ENCODE measurements at regions not wholly inside any gene's neighbourhood (a gene's known extent, or its start where the extent isn't known, plus 50 kb on each side); places are given as distances from the start of the nearest gene placed in this dataset.
"Not testable (repeated sequence)": the region's sequence is repeated elsewhere in the genome, so short reads cannot be mapped to it uniquely, and the experiment has no call there.

GRCh38 chr21:10424887-10425145 is 96.6 kb upstream of the TPTE start:
- TF ChIP-seq CTCF (conservative IDR thresholded peaks at IDR 0.05; ENCODE audit: low read depth, low read length); CEBPB (IDR thresholded peaks at IDR 0.05; ENCODE audit: low read depth, low read length): not testable (repeated sequence)

Data from IMR-90 (cell line).